ENCODE measurements at regions not wholly inside any gene's neighbourhood (a gene's known extent, or its start where the extent isn't known, plus 50 kb on each side); places are given as distances from the start of the nearest gene placed in this dataset.

DNA sequence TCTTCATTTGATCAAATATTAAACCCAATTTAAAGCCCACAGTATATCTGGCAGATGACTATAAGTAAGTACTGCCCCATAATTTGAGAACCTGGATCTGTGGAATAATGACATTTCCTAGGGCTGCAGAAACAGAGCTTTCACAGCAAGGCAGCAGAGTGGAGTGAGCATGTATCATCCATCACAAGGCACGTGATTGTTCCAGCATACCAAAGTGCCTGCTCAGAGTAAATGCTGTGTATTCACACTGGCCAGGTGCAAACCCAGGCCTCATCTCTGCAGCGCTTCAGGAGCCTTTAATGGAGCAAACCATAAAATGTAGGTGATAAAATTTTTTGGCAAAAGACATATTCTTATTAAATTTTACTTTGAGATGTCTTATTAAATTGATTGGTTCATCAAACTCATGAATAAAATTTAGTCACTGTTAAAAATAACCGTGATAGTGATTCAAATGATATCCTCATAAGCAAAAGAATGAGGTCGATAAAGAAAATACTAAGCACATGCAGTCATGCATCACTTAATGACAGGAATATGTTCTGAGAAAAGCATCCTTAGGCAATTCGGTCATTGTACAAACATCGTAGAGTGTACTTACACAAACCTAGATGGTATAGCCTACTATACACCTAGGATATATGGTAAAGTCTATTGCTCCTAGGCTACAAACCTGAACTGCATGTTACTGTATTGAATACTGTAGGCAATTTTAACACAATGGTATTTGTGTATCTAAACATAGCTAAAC lies 99.3 kb upstream of the SLC24A5 start:
- TF ChIP-seq CTCF (IDR thresholded peaks at IDR 0.05) (no peak), POLR2A (IDR thresholded peaks at IDR 0.05) (no peak)
